Endothelial cell (in vitro differentiated cells): ENCODE measurements at regions not wholly inside any gene's neighbourhood (a gene's known extent, or its start where the extent isn't known, plus 50 kb on each side); places are given as distances from the start of the nearest gene placed in this dataset.

Source experiments
- DNase-seq: peaks from one replicate; pipeline ENCODE4 v3.0.0; 2021; ENCODE audit warnings: low spot score
- H3K27ac Mint-ChIP-seq: one replicate; pipeline ENCODE4 v1.8.0; 2021; ENCODE audit warnings: mixed read lengths, inconsistent platforms; ENCODE audit not compliant: unreplicated experiment
- H3K27me3 Mint-ChIP-seq: one replicate; pipeline ENCODE4 v1.8.0; 2021; ENCODE audit warnings: mild to moderate bottlenecking, moderate library complexity, mixed read lengths, inconsistent platforms; ENCODE audit not compliant: unreplicated experiment
- H3K36me3 Mint-ChIP-seq: one replicate; pipeline ENCODE4 v1.8.0; 2021; ENCODE audit warnings: mild to moderate bottlenecking, low read depth, mixed read lengths, inconsistent platforms; ENCODE audit not compliant: unreplicated experiment
- H3K4me1 Mint-ChIP-seq: one replicate; pipeline ENCODE4 v1.8.0; 2021; ENCODE audit warnings: mild to moderate bottlenecking, mixed read lengths, inconsistent platforms; ENCODE audit not compliant: unreplicated experiment
- H3K4me3 Mint-ChIP-seq: one replicate; pipeline ENCODE4 v1.8.0; 2021; ENCODE audit warnings: mild to moderate bottlenecking, mixed read lengths, inconsistent platforms; ENCODE audit not compliant: unreplicated experiment
- H3K9me3 Mint-ChIP-seq: one replicate; pipeline ENCODE4 v1.8.0; 2021; ENCODE audit warnings: mixed read lengths, inconsistent platforms; ENCODE audit not compliant: unreplicated experiment
- CTCF ChIP-seq: fragments of 200-600 bp; sonication (generic); IDR thresholded peaks from one replicate; pipeline ENCODE4 v1.5.0; 2021; ENCODE audit warnings: antibody characterized with exemption; ENCODE audit not compliant: unreplicated experiment

GRCh38 chr2:41482659-41483058, 565.2 kb upstream of the PKDCC start:
- Mint-ChIP-seq H3K27me3 (no peaks in the 10 kb centered on the region), H3K4me1 (no peaks in the 10 kb centered on the region), H3K27ac (no peak overlapping the region), H3K36me3 (no peaks in the 10 kb centered on the region), H3K9me3 (no peaks in the 10 kb centered on the region), H3K4me3 (no peak overlapping the region)
- no peak for TF ChIP-seq CTCF
- no peak for DNase-seq

GRCh38 chr2:41483226-41483625, 564.6 kb upstream of the PKDCC start:
- no peaks in the 10 kb centered on the region for H3K36me3 Mint-ChIP-seq
- no peaks in the 10 kb centered on the region for H3K9me3 Mint-ChIP-seq
- no peak overlapping the region for H3K27ac Mint-ChIP-seq
- H3K4me3 Mint-ChIP-seq = no peak overlapping the region
- no peaks in the 10 kb centered on the region for H3K27me3 Mint-ChIP-seq
- DNase-seq = no peak
- TF ChIP-seq CTCF = no peak
- no peaks in the 10 kb centered on the region for H3K4me1 Mint-ChIP-seq

- no peaks in the 10 kb centered on the region for H3K36me3 Mint-ChIP-seq
- H3K4me3 Mint-ChIP-seq = no peak overlapping the region
- H3K27me3 Mint-ChIP-seq = no peaks in the 10 kb centered on the region
- H3K4me1 Mint-ChIP-seq = no peaks in the 10 kb centered on the region
- no peak for DNase-seq
- no peak overlapping the region for H3K27ac Mint-ChIP-seq
- TF ChIP-seq CTCF = no peak
- no peaks in the 10 kb centered on the region for H3K9me3 Mint-ChIP-seq
Measured at GRCh38 chr2:41483982-41484857, 563.6 kb upstream of the PKDCC start.

GRCh38 chr2:41484858-41485234, 563.0 kb upstream of the PKDCC start:
- Mint-ChIP-seq H3K27ac (no peak overlapping the region), H3K36me3 (no peaks in the 10 kb centered on the region), H3K9me3 (no peaks in the 10 kb centered on the region), H3K27me3 (no peaks in the 10 kb centered on the region), H3K4me3 (no peak overlapping the region), H3K4me1 (no peaks in the 10 kb centered on the region)
- TF ChIP-seq CTCF = no peak
- DNase-seq = no peak

GRCh38 chr2:41486948-41487347, 560.9 kb upstream of the PKDCC start:
- no peaks in the 10 kb centered on the region for H3K27me3 Mint-ChIP-seq
- no peak for DNase-seq
- TF ChIP-seq CTCF = no peak
- H3K4me3 Mint-ChIP-seq = no peak overlapping the region
- no peaks in the 10 kb centered on the region for H3K4me1 Mint-ChIP-seq
- no peak overlapping the region for H3K27ac Mint-ChIP-seq
- no peaks in the 10 kb centered on the region for H3K36me3 Mint-ChIP-seq
- no peaks in the 10 kb centered on the region for H3K9me3 Mint-ChIP-seq
